GM18499 (cell line): ENCODE measurements at regions not wholly inside any gene's neighbourhood (a gene's known extent, or its start where the extent isn't known, plus 50 kb on each side); places are given as distances from the start of the nearest gene placed in this dataset.

Experiments used
- ATAC-seq: cut with Tn5 transposase; IDR thresholded peaks from one replicate; pipeline ENCODE4 v1.9.1; 2021; ENCODE audit warnings: moderate number of reproducible peaks; ENCODE audit not compliant: insufficient read depth, unreplicated experiment

DNA sequence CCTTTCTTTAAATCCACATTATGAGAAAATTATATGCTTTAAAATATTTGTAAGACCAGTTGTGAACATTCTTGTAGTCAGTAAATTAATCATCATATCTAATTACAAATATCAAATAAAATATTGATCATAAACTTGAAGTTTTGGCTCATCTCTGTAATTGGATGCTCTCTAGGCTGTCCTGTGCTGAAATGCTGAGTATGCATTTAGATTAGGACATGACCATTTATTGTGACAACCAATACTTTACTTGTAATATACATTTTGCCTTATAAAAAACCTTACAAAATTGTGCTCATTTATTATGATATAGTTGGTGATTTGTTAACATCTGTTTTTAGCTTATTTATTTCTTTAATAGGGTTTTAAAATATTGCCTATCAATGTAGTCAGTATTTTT lies 116.1 kb upstream of the DOCK10 start:
- no peak for ATAC-seq

DNA sequence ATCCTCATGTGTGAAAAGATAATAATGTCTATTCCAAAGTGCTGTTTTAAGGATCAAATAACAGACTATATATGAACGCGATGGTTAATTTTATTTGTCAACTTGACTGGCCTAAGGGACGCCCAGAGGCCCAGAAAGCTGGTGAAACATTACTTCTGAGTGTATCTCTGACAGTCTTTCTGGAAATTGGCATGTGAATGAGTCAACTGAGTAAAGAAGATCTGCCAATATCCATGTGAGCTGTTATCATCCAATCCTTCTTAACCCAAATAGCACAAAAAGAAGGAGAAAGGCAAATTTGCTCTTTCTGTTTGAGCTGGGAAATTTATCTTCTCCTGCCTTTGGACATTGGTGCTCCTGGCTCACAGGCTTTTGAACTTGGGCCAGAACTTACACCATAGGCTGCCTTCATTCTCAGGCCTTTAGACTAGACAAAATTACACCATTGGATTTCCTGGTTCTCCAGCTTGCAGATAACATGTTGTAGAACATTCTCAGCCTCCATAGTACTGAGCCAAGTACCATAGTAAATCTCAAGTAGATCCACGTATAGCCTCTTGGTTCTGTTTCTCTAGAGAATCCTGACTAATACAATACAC lies 114.7 kb upstream of the DOCK10 start:
- no peak for ATAC-seq

DNA sequence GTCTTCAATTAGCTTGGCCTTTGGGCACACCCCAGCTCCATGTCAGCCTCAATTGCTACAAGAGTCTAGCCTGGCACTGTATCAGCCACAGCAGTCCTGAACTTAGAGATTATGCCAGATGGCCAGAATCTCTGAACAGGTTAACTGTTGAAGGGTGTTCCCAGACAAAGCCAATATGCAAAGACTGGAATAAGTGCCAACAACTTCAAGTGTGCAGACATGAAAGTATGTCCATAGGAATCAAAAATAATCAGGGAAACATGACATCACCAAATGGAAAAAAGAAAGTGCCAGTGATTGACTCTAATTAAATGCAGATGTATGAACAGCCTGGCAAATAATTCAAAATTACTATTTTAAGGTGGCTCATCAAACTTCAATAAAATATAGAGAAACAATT lies 98.5 kb upstream of the DOCK10 start:
- ATAC-seq, result no peak

DNA sequence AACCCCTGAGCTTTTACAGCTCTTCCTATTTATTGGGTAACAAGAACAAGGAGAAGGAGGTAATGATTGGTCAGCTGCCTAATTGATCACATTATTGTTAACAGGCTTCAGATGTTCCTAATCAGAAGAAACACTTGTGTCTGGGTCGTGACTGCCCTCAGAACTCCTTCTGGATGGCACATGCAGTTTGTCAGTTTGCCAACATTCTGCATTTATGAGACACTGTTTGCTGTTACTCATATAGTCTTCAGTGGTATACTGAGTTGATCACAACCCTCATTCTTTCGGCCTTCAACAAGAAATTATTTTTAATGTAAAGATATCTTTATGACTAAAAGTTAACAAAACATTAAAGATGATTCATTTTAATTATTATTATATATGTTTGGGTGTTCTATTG lies 95.7 kb upstream of the DOCK10 start:
- ATAC-seq, result no peak

DNA sequence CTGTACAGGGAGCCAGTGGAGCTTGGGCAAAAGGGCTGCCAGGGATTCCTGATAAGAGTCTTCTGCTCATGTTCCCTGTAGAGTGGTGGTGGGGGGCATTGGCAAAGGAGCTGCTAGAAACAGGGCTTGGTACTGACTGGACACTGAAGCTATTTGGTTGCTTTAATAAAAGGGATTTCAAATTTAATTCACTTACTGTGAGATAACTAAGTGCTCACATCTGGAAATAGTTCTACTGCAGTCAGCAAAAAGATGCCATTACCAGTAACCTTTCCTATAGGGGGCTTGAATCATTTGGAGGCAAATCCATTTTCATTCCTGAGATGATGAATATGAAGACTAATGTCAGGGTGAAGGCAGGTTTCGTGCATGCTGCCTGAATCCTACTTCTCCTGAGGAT lies 94.3 kb upstream of the DOCK10 start:
- no peak for ATAC-seq

DNA sequence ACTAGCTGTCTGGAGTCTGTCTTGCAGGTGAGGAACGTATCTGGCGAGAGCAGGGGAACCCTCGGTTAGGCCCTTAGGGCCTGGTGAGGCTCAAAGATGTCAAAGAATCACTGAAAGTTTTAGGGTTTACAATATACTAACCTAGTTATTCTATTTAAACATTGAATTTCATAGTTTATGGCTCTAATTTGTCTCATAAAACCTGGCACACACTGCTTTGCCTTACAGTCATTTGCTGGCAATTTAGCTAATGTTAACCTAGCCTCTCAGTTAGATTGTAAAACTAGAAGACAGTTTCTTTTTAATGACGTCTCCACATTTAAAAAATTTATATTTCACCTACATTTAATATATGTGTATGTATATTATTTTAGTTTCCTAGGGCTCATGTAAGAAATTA lies 89.6 kb upstream of the DOCK10 start:
- ATAC-seq, result no peak

DNA sequence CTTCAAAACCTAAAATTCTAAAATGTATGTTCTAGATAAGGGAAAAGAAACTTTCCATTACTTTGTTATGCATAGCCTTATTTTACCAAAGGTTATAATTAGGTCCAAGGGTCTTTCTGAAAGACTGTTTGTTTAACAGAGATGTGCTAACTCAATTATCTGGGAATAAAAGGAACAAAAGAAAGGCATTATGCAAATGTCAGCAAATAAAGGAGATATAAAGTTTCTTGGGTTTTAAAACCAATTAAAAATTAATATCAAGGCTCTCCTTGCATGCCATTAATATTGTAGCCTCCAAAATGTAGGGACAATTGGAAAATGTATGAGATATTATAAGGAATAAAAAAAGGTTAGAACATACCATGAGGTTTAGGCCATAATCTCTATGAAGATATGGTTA lies 87.8 kb upstream of the DOCK10 start:
- no peak for ATAC-seq

DNA sequence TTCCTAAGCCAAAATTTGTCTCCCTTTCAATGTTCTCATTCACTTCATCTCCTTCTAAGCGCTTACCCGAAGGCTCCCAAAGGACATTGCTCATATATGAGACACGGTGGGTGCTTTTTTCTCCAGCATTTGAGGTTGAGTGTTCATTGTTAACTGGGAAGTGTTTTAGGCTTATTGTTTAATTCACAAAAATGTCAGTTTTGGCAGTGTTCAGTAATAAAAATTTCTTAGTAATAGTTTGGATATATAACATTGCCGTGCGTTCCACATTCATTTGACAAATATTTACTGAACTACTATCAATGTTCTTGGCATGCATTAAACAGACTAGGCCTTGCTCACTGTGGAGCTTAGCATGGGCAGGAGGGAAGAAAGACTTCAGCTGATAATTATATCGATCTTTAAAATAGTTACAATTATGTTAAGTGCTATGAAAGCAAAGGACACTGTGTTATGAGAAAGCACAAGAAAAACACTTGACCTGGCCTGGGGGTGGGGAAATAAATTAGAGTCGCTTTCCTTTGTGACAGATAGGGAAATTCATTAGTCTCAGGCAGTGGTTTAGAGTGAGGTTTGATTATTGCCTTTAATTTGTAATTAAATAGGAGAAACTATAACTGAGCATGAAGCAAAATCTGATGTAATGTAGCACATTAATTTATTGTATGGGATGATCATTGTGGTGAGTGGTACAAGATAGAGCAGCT lies 82.2 kb upstream of the DOCK10 start:
- no peak for ATAC-seq

DNA sequence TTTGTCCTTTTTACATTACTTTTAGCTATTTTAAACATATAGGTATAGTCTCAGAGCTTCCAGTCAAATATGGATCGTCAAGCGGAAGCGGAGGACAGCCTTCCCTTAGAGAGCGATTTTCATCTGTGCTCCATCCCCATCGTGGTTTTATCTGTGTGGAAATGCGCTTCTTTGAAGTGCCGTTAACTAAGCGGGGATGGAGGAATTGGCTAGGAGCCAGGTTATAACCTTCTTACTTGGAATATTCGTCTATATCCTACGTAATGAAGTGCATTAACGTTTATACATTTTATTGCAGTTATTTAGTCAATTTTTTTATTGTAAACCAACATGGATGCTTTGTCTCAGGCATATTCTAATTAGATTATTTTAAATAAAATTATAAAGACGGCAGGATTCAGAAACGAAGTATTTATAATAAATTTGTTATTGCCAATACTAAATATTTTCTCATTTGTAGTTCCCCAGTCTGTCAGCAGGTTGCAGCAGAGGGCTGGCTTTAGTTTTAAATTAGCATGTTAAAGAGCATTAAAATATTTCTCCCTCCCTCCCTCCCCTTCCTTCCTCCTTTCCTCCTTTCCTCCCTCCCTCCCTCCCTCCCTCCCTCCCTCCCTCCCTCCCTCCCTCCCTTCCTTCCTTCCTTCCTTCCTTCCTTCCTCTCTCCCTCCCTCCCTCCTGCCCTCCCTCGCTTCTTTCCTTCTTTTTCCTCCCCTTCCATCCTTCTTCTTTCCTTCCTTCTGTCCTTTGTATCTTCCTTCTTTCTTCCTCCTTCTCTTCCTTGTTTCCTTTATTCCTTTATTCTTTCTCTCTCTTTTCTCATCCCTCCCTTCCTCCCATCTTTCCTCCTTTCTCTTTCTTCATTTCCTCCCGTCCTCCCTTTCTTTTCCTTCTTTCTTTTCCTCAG lies 80.6 kb upstream of the DOCK10 start:
- ATAC-seq, result no peak

DNA sequence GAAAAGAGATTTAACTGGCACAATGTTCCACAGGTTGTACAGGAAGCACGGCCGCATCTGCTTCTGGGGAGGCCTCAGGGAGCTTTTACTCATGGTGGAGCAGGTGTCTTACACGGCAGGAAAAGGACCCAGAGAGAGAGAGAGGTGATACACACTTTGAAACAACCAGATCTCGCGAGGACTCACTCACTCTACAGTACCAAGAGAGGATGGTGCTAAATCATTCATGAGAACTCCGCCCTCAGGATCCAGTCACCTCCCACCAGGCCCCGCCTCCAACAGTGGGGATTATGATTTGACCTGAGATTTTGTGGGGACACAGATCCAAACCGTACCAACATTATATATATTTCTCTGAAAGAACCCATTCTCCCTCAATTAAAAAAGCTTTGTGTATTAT lies 79.7 kb upstream of the DOCK10 start:
- no peak for ATAC-seq

DNA sequence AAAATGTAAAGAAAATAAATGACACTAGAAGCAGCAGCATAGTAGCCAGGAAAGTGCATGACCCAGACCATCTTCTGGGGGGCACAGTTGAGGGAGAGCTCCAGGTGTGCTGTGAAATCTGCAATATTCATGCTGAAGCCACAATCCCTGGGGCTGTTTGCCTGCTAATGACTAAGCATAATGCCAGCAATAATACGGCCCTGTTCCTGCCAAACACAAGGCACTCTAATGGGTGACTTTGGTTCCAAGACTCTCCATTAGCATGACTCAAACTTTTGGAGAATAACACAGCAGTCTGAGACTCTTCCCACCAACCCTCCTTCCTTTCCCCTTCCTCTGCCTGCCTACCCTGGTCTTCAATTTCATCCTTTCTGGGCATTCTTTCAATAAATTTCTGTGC lies 77.9 kb upstream of the DOCK10 start:
- ATAC-seq, result no peak

DNA sequence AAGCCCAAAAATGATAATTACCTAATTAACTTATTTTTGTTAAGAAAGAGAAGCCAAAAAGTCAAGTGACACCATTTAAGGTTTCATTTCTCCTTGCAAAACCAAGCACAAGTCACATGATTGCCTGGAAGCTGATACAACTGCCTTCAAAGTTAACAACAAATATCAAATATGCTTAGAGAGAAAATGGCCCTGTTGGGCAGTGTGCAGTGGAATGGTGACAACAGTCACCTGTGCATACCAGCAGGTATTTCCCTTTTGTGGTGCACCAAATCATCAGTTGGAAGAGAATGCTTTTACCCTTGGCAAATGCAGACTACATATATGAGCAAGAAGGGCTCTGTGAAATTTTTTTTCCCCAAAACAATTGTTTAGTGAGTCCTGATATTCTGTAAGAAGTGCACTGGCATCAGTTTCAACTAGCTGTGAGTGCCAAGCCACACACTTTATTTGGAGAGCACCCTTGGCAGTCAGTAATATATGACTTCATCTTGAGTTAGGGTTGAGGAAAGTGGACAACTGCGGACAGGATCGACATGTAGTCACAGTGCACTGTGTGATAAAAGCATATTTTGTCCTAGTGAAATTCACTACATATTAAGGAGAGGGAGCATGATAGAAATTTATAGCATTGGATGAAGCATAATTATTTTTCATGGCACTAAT lies 74.9 kb upstream of the DOCK10 start:
- no peak for ATAC-seq

DNA sequence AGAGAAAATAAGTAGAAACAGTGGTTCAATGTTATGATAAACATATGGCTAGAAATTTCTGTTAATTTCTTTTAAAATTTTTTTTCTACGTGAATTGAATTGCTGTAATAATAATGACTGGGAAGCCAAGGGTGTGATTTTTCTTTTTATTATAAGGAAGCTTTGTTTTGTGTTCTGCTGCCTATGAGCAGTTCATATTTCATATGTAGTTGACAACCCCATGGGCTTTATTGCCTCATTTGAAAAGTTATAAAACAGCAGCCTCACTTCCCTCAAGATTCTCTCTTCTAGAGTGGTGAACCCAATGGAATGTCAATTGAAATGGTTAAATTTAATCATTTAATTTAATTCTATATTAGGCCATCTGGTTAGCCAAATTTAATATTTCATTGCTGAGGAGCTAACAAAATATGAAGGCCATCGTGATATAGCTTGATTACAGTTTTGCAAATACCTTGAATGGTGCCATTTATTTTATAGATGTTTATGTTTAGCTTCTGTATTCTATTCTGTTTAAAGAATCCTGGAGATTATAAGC lies 72.6 kb upstream of the DOCK10 start:
- no peak for ATAC-seq

DNA sequence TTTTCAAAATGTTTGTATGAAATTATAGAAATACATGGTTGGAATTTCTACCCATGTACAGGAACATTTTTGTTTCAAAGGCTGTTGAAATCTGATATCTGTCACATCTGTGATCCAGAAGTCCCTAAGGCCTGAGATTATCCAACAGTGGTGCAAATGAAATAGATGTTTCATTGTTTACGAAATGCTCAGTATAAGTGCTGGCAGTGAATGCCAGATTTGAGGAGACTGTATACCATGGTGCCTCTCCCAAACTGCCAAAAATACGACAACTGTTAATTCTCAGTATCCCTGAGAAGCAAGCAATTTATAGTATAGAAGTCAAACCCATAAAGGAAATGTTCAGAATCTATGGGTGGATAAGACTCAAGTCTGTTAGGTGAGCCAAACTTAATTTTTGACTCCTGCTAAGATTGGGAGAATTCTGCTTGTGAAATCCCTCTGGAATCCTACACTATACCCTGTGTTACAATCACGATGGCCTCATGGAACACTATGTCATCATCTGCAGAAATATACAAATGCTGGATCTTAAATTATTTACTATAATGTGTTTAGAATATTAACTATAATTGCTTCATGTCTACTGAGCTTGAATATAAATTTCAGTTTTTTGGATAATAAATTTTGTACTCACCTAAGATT lies 71.2 kb upstream of the DOCK10 start:
- ATAC-seq, result no peak

DNA sequence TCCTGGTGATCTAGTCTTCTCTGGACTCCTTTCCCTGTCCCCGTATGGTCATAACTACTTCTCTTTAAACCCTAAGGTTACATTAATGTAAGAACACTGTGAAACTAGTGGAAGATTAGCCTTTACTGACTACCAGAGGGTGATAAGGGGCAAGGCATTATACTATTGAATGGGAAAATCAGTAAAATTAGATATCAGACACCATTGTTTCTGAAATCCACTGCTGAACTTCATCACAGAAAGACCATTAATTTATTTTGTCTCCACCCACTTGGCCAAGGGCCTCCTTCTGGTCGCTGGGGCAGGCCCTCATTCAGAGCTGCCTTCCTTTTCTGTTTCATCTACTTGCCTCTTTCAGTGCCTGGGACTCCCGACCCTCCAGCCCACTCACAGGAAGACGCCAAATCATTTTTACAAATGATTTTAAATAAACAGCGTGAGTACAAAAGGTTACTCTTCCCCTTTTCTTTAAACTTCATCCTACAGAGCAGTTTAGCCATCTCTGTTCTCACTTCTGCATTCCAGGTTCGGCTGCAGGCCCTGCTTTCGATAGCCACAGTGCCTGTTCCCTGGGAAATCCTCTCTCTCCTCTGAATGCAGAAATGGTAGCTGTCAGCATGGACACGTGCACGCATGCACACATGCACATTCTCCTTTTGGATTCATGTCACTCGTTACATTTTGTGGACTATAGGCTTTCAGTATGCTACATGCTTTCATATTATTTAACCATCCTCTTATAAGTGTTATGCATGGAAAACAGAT lies 70.3 kb upstream of the DOCK10 start:
- peak; percentile 44 for ATAC-seq

DNA sequence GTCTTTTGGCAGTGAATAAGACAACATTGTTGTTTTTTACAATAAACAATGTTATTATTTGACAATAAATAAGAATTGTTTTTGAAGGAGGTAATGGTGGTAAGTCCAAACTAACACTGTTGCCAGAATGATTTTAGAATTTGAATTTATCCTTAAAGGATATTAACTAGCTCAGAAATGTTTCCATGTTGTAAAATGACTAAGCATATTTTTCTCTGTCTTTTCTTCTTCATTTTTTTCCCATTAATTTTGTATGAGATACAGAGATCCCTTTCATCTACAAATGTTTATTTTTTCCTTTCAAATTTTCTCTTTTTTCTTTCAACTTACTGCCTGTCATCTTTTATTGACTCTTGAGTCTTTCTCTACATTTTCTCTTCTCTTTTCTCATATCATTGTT lies 66.5 kb upstream of the DOCK10 start:
- ATAC-seq, result no peak

DNA sequence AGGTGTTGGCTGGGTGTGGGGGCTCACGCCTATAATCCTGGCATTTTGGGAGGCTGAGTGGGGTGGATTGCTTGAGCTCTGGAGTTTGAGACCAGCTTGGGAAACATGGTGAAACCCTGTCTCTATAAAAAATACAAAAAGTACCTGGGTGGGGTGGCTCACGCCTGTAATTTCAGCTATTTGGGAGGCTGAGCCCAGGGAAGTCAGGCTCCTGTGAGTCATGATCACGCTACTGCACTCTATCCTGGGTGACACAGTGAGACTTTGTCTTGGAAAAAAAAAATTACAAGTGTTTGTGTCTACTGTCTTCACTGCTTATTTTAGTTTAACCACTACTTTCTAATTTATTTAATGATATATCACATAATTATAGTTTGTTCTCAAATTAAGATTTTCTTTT lies 62.7 kb upstream of the DOCK10 start:
- ATAC-seq, result no peak

DNA sequence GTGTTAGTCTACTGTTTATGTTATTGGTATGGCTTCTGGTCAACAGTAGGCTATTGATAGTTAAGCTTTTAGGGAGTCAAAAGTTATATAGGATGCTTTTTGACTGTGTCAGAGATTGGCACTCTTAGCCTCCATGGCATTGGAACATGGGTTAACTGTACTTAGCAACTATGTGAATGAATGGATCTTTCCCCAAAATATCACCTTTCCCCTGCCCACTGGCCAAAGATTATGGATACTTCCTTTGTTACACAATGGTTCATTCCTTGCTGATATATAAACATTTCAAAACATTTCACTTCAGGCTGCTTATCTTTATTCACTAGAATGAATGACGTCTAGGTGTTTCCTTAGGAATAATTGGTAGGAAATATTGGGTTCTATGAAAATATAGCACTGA lies 62.1 kb upstream of the DOCK10 start:
- no peak for ATAC-seq

DNA sequence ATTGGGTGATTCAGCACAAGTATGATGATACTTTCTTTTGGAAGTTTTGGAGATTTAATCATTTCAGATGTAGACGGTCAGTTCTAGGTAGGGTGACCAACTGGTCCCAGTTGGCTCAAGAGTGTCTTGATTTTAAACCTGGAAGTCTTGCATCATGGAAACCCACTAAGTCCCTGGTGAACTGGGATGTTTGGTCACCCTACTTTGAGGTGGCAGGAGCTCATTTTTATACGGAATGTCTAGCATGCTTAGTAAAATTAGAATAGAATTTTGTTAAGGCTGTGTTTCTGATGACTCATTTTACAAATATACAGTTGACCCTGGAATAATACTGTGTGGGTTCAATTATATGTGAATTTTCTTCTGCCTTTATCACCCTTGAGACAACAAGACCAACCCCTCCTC lies 61.5 kb upstream of the DOCK10 start:
- no peak for ATAC-seq
